Astrocyte of the spinal cord (primary cell): ENCODE measurements at regions not wholly inside any gene's neighbourhood (a gene's known extent, or its start where the extent isn't known, plus 50 kb on each side); places are given as distances from the start of the nearest gene placed in this dataset.

Experiments
- DNase-seq: peaks from one replicate; pipeline ENCODE4 v3.0.0; 2011; ENCODE audit warnings: low read depth, low spot score
- H3K4me3 ChIP-seq: 2 replicates; pipeline ENCODE4 v1.5.1; 2011; ENCODE audit warnings: low read depth, mild to moderate bottlenecking, low read length, moderate library complexity
- CTCF ChIP-seq: IDR thresholded peaks from 2 replicates; pipeline ENCODE4 v1.5.1; 2012; ENCODE audit warnings: low read depth, mild to moderate bottlenecking, low read length, inconsistent platforms
- in situ Hi-C: cut with HindIII; loops from 2 replicates; pipeline ENCODE4 v1.10.0; 2017; ENCODE audit warnings: low sequenced_read_pairs

DNA sequence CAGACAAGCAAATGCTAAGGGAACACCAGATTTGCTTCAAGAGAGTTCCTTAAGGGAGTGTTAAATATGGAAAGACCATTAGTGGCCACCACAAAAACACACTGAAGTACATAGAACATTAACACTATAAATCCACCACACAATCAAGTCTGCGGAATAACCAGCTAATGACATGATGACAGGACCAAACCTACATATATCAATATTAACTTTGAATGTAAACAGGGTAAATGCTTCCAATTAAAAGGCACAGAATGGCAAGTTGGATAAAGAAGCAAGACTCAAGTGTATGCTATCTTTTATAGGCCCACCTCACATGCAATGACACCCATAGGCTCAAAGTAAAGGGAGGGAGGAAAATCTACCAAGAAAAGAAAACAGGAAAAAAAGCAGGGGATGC lies 291.3 kb downstream of the COG6 start:
- H3K4me3 ChIP-seq = no peak overlapping the region
- in situ Hi-C loops = no loop called here
- no peak for TF ChIP-seq CTCF
- DNase-seq = no peak

DNA sequence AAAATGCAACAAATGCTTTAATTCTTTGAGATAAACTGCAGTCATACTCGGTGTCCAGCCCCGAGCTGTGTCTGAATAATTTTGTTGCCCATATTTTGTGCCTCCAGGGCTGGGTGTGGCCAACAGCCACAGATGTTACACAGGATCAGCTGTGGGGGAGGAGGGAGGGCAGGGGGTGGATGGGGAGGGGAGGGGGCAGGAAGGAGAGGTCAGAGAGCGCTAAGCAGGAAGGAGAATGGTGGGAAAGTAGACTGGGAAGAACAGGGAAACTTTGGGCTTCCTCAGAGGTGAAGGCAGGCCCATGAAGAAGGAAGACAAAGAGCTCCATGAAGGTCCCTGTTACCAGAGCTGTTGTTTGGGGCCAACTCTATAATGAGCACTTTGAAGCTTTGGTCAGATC lies 295.8 kb downstream of the COG6 start:
- no peak for DNase-seq
- no peak overlapping the region for H3K4me3 ChIP-seq
- no peak for TF ChIP-seq CTCF
- in situ Hi-C loops = no loop called here

DNA sequence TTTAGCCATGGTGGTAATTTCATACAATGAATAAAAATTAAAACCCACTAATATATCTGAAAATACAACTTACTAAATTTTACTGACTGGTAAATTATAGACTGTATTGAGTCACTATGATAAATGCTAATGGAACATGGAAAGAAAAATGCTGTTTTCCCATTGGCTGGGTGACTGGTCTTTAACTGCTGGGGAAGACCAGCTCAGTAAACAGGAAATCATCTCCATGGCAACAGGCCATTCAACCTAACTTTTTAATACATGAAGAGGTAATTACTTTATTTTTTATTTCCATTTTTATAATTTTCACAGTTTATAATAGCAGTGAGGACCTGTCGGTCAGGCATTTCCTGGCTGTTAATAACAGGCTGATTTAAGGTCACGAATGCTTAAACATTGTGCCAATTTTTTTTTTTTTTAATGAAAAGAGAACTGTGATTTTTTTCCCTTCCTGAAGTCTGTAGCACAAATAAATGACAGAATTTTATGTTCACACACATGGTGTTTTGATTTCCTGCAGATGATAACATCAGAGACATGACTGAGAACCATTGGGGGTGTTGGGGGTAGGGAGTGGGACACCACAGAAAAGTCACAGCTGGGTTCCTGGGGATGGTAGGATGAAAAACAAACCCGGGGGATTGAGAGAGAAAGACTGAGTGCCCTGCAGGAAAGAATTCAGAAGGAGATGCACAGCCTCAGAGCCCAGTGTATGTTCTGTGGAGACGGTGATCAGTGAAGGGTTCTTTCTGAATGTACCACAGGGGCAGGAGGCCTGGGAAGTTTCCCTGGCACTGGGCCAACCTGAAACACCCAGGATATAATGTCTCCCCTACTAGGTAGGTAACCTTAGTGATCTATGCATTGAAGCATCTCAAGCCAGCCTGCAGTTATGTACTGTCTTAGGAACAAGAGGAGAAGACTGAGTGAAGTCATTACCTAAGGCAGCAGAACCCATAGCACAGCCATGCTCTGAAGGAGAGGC lies 297.1 kb downstream of the COG6 start:
- in situ Hi-C loops = no loop called here
- TF ChIP-seq CTCF = no peak
- H3K4me3 ChIP-seq = no peak overlapping the region
- peak; percentile 49 for DNase-seq

- in situ Hi-C loops = no loop called here
- no peak for TF ChIP-seq CTCF
- H3K4me3 ChIP-seq = no peak overlapping the region
- no peak for DNase-seq
Observed at GRCh38 chr13:39954476-39954875, 299.0 kb downstream of the COG6 start.

DNA sequence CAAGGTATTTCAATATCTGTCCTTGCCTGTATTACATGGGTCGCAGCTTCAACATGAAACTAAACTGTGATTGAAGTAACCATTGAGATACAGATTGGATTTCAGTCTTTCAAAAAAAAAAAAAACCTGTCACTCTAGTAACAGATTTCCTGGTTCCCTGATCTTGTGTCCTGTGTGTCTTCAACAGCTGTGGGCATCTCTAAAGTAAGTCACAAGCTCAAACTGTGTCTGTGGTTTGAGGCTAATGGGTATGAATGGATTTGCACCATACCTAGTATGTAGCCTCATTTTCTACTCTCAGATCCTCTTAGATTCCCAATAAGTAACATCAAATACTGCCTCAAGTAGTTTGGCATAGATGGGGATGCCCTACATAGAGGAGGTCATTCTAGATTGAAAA lies 300.1 kb downstream of the COG6 start:
- in situ Hi-C loops = no loop called here
- H3K4me3 ChIP-seq = no peak overlapping the region
- no peak for TF ChIP-seq CTCF
- DNase-seq = no peak

- no peak overlapping the region for H3K4me3 ChIP-seq
- no peak for DNase-seq
- in situ Hi-C loops = no loop called here
- no peak for TF ChIP-seq CTCF
Observed at GRCh38 chr13:39956036-39956435, 300.6 kb downstream of the COG6 start.
